Endothelial cell of umbilical vein (primary cell): ENCODE measurements at regions not wholly inside any gene's neighbourhood (a gene's known extent, or its start where the extent isn't known, plus 50 kb on each side); places are given as distances from the start of the nearest gene placed in this dataset.

Source experiments
- BruUV-seq: library from RNA; stranded (reverse); fragments of 400-500 nt; replicated peaks from 2 replicates; lab custom pipeline; 2021; lab: Mats Ljungman, UMichigan
- CTCF ChIA-PET: fragments of 300-600, 350-600 bp; sonication (Branson Sonifier 250); formaldehyde crosslinking; loops from one replicate; lab custom pipeline; 2021; ENCODE audit warnings: antibody characterized with exemption, inconsistent platforms; lab: Charles Lee
- POLR2A ChIA-PET: fragments of 300-600, 350-600 bp; sonication (Branson Sonifier 250); formaldehyde crosslinking; loops from one replicate; lab custom pipeline; 2021; ENCODE audit warnings: antibody characterized with exemption, inconsistent platforms; lab: Charles Lee
- DNase-seq: peaks from one replicate; pipeline ENCODE4 v3.0.0-alpha.2; 2011; ENCODE audit warnings: low read depth, low spot score
- FAIRE-seq: peaks from 2 replicates; lab custom pipeline; 2011; peaks lifted over from hg19 to GRCh38; lab: Jason Lieb, UNC
- H2AFZ ChIP-seq: 2 replicates; pipeline ENCODE4 v1.6.0; 2012; ENCODE audit warnings: low read depth, low read length, control low read depth, inconsistent platforms
- H3K27ac ChIP-seq: 2 replicates; pipeline ENCODE4 v1.5.1; 2011; ENCODE audit warnings: low read depth, mild to moderate bottlenecking, control low read depth, low read length, moderate library complexity; ENCODE audit not compliant: insufficient read depth
- H3K27me3 ChIP-seq, 2 experiments: 2 replicates each; pipeline versions ENCODE4 v1.6.0 to v1.6.1; 2011; ENCODE audit warnings: low read length in 2 of 2, mixed read lengths in 1 of 2; ENCODE audit not compliant: control insufficient read depth in 2 of 2, insufficient read depth in 2 of 2
- H3K36me3 ChIP-seq, 2 experiments: 2 replicates in 1 of 2; 3 replicates in 1 of 2; pipeline ENCODE4 v1.5.1; 2011; ENCODE audit warnings: low read length in 2 of 2, mild to moderate bottlenecking in 1 of 2, moderate library complexity in 1 of 2; ENCODE audit not compliant: control insufficient read depth in 2 of 2, insufficient read depth in 2 of 2; ENCODE audit errors: extremely low read depth in 1 of 2
- H3K4me1 ChIP-seq: 3 replicates; pipeline ENCODE4 v1.5.1; 2011; ENCODE audit warnings: mild to moderate bottlenecking, low read length; ENCODE audit not compliant: control insufficient read depth, insufficient read depth; ENCODE audit errors: extremely low read depth
- H3K4me2 ChIP-seq: 2 replicates; pipeline ENCODE4 v1.6.1; 2011; ENCODE audit warnings: low read length, control low read depth, mixed read lengths; ENCODE audit not compliant: insufficient read depth
- H3K4me3 ChIP-seq, 3 experiments: fragments of 200-600 bp in 1 of 3; sonication (generic), shearing (Covaris generic) in 1 of 3; replicated peaks in 1 of 3; 2 replicates each; pipeline ENCODE4 v1.5.1; 2011 to 2016; ENCODE audit warnings: control low read depth in 3 of 3, low read length in 3 of 3, mild to moderate bottlenecking in 2 of 3, inconsistent platforms in 1 of 3, low read depth in 1 of 3, moderate library complexity in 1 of 3; ENCODE audit not compliant: insufficient read depth in 1 of 3
- H3K79me2 ChIP-seq: 2 replicates; pipeline ENCODE4 v1.6.0; 2012; ENCODE audit warnings: low read length, inconsistent platforms; ENCODE audit not compliant: control insufficient read depth, insufficient read depth
- H3K9ac ChIP-seq: replicated peaks from 2 replicates; pipeline ENCODE3; 2011; ENCODE audit warnings: low read length, control low read depth; ENCODE audit not compliant: insufficient read depth; ENCODE audit errors: extremely low read depth
- H3K9me1 ChIP-seq: replicated peaks from 3 replicates; pipeline ENCODE4 v1.6.0; 2011; ENCODE audit warnings: mild to moderate bottlenecking, low read length; ENCODE audit not compliant: control insufficient read depth, insufficient read depth; ENCODE audit errors: extremely low read depth
- H3K9me3 ChIP-seq: replicated peaks from 2 replicates; pipeline ENCODE4 v1.5.1; 2012; ENCODE audit warnings: low read length, inconsistent platforms; ENCODE audit not compliant: control insufficient read depth, insufficient read depth
- H4K20me1 ChIP-seq: replicated peaks from 2 replicates; pipeline ENCODE3; 2011; ENCODE audit warnings: mild to moderate bottlenecking, low read length; ENCODE audit not compliant: control insufficient read depth, insufficient read depth; ENCODE audit errors: extremely low read depth
- EZH2 ChIP-seq: IDR thresholded peaks from 2 replicates; pipeline ENCODE4 v1.6.1; 2012; ENCODE audit warnings: borderline replicate concordance, low read depth, mild to moderate bottlenecking, moderate library complexity, low read length, inconsistent platforms; ENCODE audit not compliant: severe bottlenecking
- FOS ChIP-seq: IDR thresholded peaks from 2 replicates; pipeline ENCODE4 v1.6.1; 2011; ENCODE audit warnings: mild to moderate bottlenecking, low read length, moderate library complexity, borderline replicate concordance; ENCODE audit not compliant: insufficient read depth
- JUN ChIP-seq: IDR thresholded peaks from 2 replicates; pipeline ENCODE4 v1.6.1; 2011; ENCODE audit warnings: borderline replicate concordance, low read depth; ENCODE audit not compliant: insufficient read length, insufficient read depth
- MYC ChIP-seq: IDR thresholded peaks from one replicate; pipeline ENCODE4 v1.6.1; 2011; ENCODE audit warnings: mild to moderate bottlenecking, low read depth, low read length
- POLR2A ChIP-seq: IDR thresholded peaks from 2 replicates; pipeline ENCODE4 v1.6.1; 2012; ENCODE audit warnings: low read depth, mild to moderate bottlenecking, control low read depth, low read length
- POLR2AphosphoS5 ChIP-seq: IDR thresholded peaks from 2 replicates; pipeline ENCODE4 v1.6.1; 2012; ENCODE audit warnings: low read depth, mild to moderate bottlenecking, control low read depth, low read length, moderate library complexity; ENCODE audit not compliant: insufficient read depth
- dilution Hi-C: fragments of 300-500 bp; cut with MboI; formaldehyde crosslinking; loops from one replicate; pipeline ENCODE4 v1.15.0; 2019; ENCODE audit warnings: low sequenced_read_pairs; ENCODE audit not compliant: extremely low pct_ligation_motif_present
- intact Hi-C: fragments of 100-400 bp; cut with micrococcal nuclease; formaldehyde crosslinking; loops from one replicate; pipeline ENCODE4 v1.10.0; 2022
- TF ChIP-seq, protein P1 (sequence below): IDR thresholded peaks from 2 replicates; pipeline ENCODE4 v1.6.1; 2011; ENCODE audit not compliant: insufficient read depth, insufficient read length
- TF ChIP-seq, protein P2 (sequence below), 2 donors: IDR thresholded peaks; 1 replicate in 1 of 2; 2 replicates in 1 of 2; pipeline ENCODE4 v1.5.1; 2011; ENCODE audit warnings: low read length in 2 of 2, mild to moderate bottlenecking in 2 of 2, moderate library complexity in 2 of 2, control low read depth in 1 of 2, inconsistent platforms in 1 of 2, low read depth in 1 of 2; ENCODE audit not compliant: insufficient read depth in 1 of 2; ENCODE audit errors: extremely low read depth in 1 of 2

DNA sequence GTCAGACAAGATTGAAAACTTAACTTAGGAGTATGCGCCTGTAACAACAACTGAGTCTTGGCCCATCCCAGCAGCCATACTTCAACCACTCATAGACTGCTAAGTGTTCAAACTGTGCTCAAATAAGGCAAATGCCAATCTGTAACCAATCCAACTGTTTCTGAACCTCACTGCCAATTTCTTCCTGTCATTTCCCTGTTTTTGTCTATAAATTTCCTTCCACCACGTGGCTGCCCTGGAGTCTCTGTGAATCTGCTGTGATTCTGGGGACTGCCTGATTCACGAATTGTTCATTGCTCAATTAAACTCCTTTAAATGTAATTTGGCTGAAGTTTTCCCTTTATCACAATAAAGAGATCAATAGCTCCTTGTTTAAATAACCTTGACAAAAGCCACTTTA, 50.8 kb upstream of the FREM2 start:
- POLR2A ChIA-PET, result no interaction called here

DNA sequence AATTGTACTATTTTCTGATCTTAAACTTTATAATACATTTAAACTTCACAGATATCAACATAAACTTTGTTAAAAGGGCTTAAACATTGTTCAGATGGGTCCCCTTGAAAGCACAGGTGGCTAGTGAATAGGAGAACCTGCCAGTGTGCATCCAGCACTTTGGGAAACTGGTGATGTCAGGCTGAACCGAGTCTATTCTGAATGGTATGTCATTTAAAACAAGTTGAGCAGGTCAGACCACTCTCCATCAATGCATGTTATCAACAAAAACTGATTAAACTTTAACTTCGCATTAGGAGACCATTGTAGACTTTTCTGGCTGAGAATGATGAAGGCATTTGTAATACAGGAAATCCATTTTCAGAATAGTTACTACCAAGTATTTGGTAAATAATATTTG, 50.1 kb upstream of the FREM2 start:
- Histone ChIP-seq H3K4me3 (no peak overlapping the region), H3K79me2 (no peaks in the 10 kb centered on the region), H3K9me3 (no peaks in the 10 kb centered on the region), H3K9me1 (no peaks in the 10 kb centered on the region), H3K27ac (no peak overlapping the region), H3K36me3 (no peaks in the 10 kb centered on the region), H3K4me2 (no peak overlapping the region), H2AFZ (no peak overlapping the region), H3K9ac (no peak overlapping the region), H4K20me1 (no peaks in the 10 kb centered on the region), H3K4me1 (no peaks in the 10 kb centered on the region), H3K27me3 (no peaks in the 10 kb centered on the region)
- no TSS peak for BruUV-seq
- intact Hi-C loops, result no loop called here
- TF ChIP-seq JUN (no peak), MYC (no peak)
- dilution Hi-C loops, result no loop called here
- POLR2A ChIA-PET, result no interaction called here
- DNase-seq, result no peak
- CTCF ChIA-PET, result no interaction called here
- FAIRE-seq, result no peak

More for the DNA sequence above, 50.8 kb upstream of the FREM2 start:
- H2AFZ ChIP-seq, result no peak overlapping the region
- TF ChIP-seq EZH2 (no peak), FOS (no peak), POLR2A (no peak), POLR2AphosphoS5 (no peak), MYC (no peak)
- TF ChIP-seq, protein P1, sequence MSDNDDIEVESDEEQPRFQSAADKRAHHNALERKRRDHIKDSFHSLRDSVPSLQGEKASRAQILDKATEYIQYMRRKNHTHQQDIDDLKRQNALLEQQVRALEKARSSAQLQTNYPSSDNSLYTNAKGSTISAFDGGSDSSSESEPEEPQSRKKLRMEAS, result no peak
- TF ChIP-seq, protein P2, sequence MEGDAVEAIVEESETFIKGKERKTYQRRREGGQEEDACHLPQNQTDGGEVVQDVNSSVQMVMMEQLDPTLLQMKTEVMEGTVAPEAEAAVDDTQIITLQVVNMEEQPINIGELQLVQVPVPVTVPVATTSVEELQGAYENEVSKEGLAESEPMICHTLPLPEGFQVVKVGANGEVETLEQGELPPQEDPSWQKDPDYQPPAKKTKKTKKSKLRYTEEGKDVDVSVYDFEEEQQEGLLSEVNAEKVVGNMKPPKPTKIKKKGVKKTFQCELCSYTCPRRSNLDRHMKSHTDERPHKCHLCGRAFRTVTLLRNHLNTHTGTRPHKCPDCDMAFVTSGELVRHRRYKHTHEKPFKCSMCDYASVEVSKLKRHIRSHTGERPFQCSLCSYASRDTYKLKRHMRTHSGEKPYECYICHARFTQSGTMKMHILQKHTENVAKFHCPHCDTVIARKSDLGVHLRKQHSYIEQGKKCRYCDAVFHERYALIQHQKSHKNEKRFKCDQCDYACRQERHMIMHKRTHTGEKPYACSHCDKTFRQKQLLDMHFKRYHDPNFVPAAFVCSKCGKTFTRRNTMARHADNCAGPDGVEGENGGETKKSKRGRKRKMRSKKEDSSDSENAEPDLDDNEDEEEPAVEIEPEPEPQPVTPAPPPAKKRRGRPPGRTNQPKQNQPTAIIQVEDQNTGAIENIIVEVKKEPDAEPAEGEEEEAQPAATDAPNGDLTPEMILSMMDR (IDR thresholded peaks at IDR 0.05; ENCODE audit: extremely low read depth in 1 of 2, insufficient read depth in 1 of 2, low read depth in 1 of 2, low read length in 2 of 2), result no peak
- intact Hi-C loops, result no loop called here
- no peaks in the 10 kb centered on the region for H4K20me1 ChIP-seq
- no peak overlapping the region for H3K4me3 ChIP-seq
- CTCF ChIA-PET, result no interaction called here
- no peaks in the 10 kb centered on the region for H3K4me1 ChIP-seq
- H3K9me1 ChIP-seq, result no peaks in the 10 kb centered on the region
- H3K9ac ChIP-seq, result no peak overlapping the region
- no peaks in the 10 kb centered on the region for H3K36me3 ChIP-seq
- H3K27ac ChIP-seq, result no peak overlapping the region
- DNase-seq (no peak), FAIRE-seq (no peak)
- BruUV-seq, result no TSS peak
- no peaks in the 10 kb centered on the region for H3K9me3 ChIP-seq
- H3K79me2 ChIP-seq, result no peaks in the 10 kb centered on the region
- H3K4me2 ChIP-seq, result no peak overlapping the region
- dilution Hi-C loops, result no loop called here
- H3K27me3 ChIP-seq, result no peaks in the 10 kb centered on the region
